Activated CD8-positive, alpha-beta memory T cell treated with anti-CD3 and anti-CD28 coated beads, Interleukin-2, amount 10 ng/mL, durations not matched to agents 7 days and 5 days (primary cell): ENCODE measurements at regions not wholly inside any gene's neighbourhood (a gene's known extent, or its start where the extent isn't known, plus 50 kb on each side); places are given as distances from the start of the nearest gene placed in this dataset.

ENCODE experiments used
- ATAC-seq: fragments of 150-1000 bp; cut with Tn5 transposase; one replicate; pipeline ENCODE4 v1.10.0; 2021; ENCODE audit warnings: moderate library complexity
- CTCF ChIA-PET: fragments of 350-600 bp; sonication (Branson Sonifier 250); formaldehyde crosslinking; loops from one replicate; lab custom pipeline; 2021; ENCODE audit warnings: antibody characterized with exemption; lab: Charles Lee
- DNase-seq: peaks from one replicate; pipeline ENCODE4 v3.0.0-alpha.2; 2020
- H3K27ac Mint-ChIP-seq: one replicate; pipeline ENCODE4 v1.8.0; 2021; ENCODE audit warnings: mild to moderate bottlenecking, mixed read lengths
- H3K27me3 Mint-ChIP-seq: one replicate; pipeline ENCODE4 v1.8.0; 2021; ENCODE audit warnings: mixed read lengths
- H3K36me3 Mint-ChIP-seq: one replicate; pipeline ENCODE4 v1.8.0; 2021; ENCODE audit warnings: mild to moderate bottlenecking, mixed read lengths
- H3K4me1 Mint-ChIP-seq: one replicate; pipeline ENCODE4 v1.8.0; 2021; ENCODE audit warnings: mixed read lengths
- H3K4me3 Mint-ChIP-seq: one replicate; pipeline ENCODE4 v1.8.0; 2021; ENCODE audit warnings: mild to moderate bottlenecking, moderate library complexity, mixed read lengths
- H3K9me3 Mint-ChIP-seq: one replicate; pipeline ENCODE4 v1.8.0; 2022; ENCODE audit warnings: low read depth, mixed read lengths

DNA sequence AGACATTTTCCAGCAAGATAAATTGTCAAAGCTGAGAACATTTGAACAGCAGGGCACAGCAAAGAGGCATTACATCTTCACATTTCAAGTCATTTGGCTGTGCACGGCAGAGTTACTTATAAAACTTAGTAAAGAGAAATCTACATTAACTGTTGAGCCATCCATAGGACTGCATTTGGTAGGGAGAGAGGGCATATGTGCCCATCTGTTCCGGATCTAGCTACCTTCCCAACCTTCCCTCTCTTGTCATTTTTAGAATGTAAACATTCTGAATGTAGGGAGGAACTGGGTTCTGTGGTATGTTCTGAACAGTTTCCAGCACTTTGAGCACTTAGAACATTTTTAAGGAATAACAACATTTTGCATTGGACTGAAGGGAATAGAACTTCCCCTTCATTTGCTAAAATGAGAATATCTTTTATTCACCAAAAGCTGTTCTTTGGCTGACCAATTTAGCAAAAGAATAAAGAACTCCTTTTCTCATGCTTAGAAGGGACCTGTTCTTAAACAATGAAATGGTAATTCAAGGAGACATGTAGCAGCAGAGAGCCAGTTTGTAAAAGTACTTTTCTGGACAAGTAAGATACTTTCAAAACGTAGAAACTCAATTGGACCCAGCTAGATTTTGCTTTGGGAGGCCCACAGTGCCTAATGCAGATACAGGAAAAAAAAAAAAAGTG lies 104.4 kb downstream of the CETN3 start:
- Mint-ChIP-seq H3K4me1 (no peaks in the 10 kb centered on the region), H3K27ac (no peak overlapping the region), H3K9me3 (no peaks in the 10 kb centered on the region), H3K36me3 (no peaks in the 10 kb centered on the region), H3K4me3 (no peak overlapping the region), H3K27me3 (no peaks in the 10 kb centered on the region)
- no peak for DNase-seq
- CTCF ChIA-PET, result no interaction called here
- no peak for ATAC-seq

GRCh38 chr5:90301248-90301647 lies 108.3 kb downstream of the CETN3 start:
- no peaks in the 10 kb centered on the region for H3K9me3 Mint-ChIP-seq
- H3K4me1 Mint-ChIP-seq, result no peaks in the 10 kb centered on the region
- no peak overlapping the region for H3K27ac Mint-ChIP-seq
- no peak for ATAC-seq
- CTCF ChIA-PET, result interaction anchor here (0.9 kb wide), 1 partner anchor 10 kb away, joined by 3 read pairs; no protein-coding TSS in a partner anchor
- no peaks in the 10 kb centered on the region for H3K36me3 Mint-ChIP-seq
- peaks cover 4% of the 10 kb centered on the region for H3K27me3 Mint-ChIP-seq
- DNase-seq, result no peak
- no peak overlapping the region for H3K4me3 Mint-ChIP-seq

GRCh38 chr5:90297045-90297764 lies 112.4 kb downstream of the CETN3 start:
- Mint-ChIP-seq H3K27ac (no peak overlapping the region), H3K9me3 (no peaks in the 10 kb centered on the region)

GRCh38 chr5:90294604-90295003 lies 115.0 kb downstream of the CETN3 start:
- Mint-ChIP-seq H3K9me3 (no peaks in the 10 kb centered on the region), H3K4me3 (no peak overlapping the region), H3K27me3 (peaks cover 4% of the 10 kb centered on the region), H3K36me3 (no peaks in the 10 kb centered on the region), H3K27ac (no peak overlapping the region), H3K4me1 (no peaks in the 10 kb centered on the region)
- ATAC-seq (no peak), DNase-seq (no peak)
- CTCF ChIA-PET, result no interaction called here

More at GRCh38 chr5:90297045-90297764, 112.4 kb downstream of the CETN3 start:
- CTCF ChIA-PET, result no interaction called here
- H3K4me1 Mint-ChIP-seq, result no peaks in the 10 kb centered on the region
- no peak overlapping the region for H3K4me3 Mint-ChIP-seq
- ATAC-seq (no peak), DNase-seq (no peak)
- no peaks in the 10 kb centered on the region for H3K36me3 Mint-ChIP-seq
- H3K27me3 Mint-ChIP-seq, result peaks cover 4% of the 10 kb centered on the region

GRCh38 chr5:90293931-90294330 lies 115.6 kb downstream of the CETN3 start:
- Mint-ChIP-seq H3K4me3 (no peak overlapping the region), H3K4me1 (no peaks in the 10 kb centered on the region), H3K27ac (no peak overlapping the region), H3K36me3 (no peaks in the 10 kb centered on the region), H3K27me3 (peaks cover 2% of the 10 kb centered on the region), H3K9me3 (no peaks in the 10 kb centered on the region)
- ATAC-seq (no peak), DNase-seq (no peak)
- CTCF ChIA-PET, result no interaction called here

GRCh38 chr5:90290648-90291047 lies 118.9 kb downstream of the CETN3 start:
- no peak overlapping the region for H3K4me3 Mint-ChIP-seq
- no peak for DNase-seq
- no peaks in the 10 kb centered on the region for H3K9me3 Mint-ChIP-seq
- ATAC-seq, result no peak
- H3K36me3 Mint-ChIP-seq, result no peaks in the 10 kb centered on the region
- CTCF ChIA-PET, result interaction anchor here (1.5 kb wide), 1 partner anchor 11 kb away, joined by 3 read pairs; no protein-coding TSS in a partner anchor
- no peaks in the 10 kb centered on the region for H3K27me3 Mint-ChIP-seq
- no peaks in the 10 kb centered on the region for H3K4me1 Mint-ChIP-seq
- no peak overlapping the region for H3K27ac Mint-ChIP-seq

GRCh38 chr5:90289837-90290236 lies 119.7 kb downstream of the CETN3 start:
- no peak for DNase-seq
- Mint-ChIP-seq H3K4me3 (no peak overlapping the region), H3K4me1 (no peaks in the 10 kb centered on the region), H3K27ac (no peak overlapping the region), H3K9me3 (no peaks in the 10 kb centered on the region), H3K27me3 (no peaks in the 10 kb centered on the region), H3K36me3 (no peaks in the 10 kb centered on the region)
- no peak for ATAC-seq
- CTCF ChIA-PET, result no interaction called here

DNA sequence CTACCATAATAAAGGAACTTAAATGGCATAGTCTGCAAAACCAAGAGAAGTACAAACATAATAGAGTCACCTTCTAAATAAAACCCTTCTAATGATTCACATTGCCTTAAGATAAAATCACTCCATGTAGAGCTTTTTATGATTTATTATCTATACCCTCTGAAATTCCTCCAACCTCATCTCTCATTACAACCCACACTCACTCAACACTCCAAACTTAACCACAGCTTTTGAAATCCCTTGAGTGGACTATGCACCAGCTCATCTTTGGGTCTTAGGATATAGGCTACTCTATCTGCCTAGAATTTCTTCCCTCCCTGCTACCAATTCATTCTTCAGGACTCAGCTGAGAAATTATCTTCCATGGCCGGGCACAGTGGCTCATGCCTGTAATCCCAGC lies 122.5 kb downstream of the CETN3 start:
- H3K9me3 Mint-ChIP-seq, result no peaks in the 10 kb centered on the region
- no peak for ATAC-seq
- no peak overlapping the region for H3K27ac Mint-ChIP-seq
- CTCF ChIA-PET, result no interaction called here
- H3K4me1 Mint-ChIP-seq, result no peaks in the 10 kb centered on the region
- no peak for DNase-seq
- no peak overlapping the region for H3K4me3 Mint-ChIP-seq
- no peaks in the 10 kb centered on the region for H3K27me3 Mint-ChIP-seq
- H3K36me3 Mint-ChIP-seq, result no peaks in the 10 kb centered on the region

DNA sequence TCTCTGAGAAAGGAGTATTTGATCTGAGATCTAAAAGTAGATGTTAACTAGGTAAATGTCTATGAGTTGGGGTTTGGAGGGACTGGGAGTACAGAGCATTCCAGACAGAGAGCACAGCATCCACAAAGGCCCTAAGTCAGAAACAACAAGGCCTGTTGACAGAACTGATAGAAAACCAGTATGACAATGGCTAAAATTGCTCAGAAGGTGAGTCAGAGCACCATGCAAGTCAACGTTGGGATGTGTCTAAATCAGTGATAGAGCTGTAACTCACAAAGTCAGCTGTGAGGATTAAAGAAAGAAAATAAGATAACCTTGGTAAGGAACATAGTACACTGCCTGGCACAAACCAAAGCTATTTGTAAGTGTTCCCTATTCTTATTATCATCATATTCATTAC lies 124.0 kb downstream of the CETN3 start:
- Mint-ChIP-seq H3K4me3 (no peak overlapping the region), H3K9me3 (no peaks in the 10 kb centered on the region), H3K27ac (no peak overlapping the region), H3K4me1 (no peaks in the 10 kb centered on the region), H3K36me3 (no peaks in the 10 kb centered on the region), H3K27me3 (no peaks in the 10 kb centered on the region)
- ATAC-seq, result no peak
- no peak for DNase-seq
- CTCF ChIA-PET, result interaction anchor here (1.7 kb wide), 1 partner anchor 20 kb away, joined by 3 read pairs; no protein-coding TSS in a partner anchor

GRCh38 chr5:90284375-90284774 lies 125.2 kb downstream of the CETN3 start:
- no peak for DNase-seq

DNA sequence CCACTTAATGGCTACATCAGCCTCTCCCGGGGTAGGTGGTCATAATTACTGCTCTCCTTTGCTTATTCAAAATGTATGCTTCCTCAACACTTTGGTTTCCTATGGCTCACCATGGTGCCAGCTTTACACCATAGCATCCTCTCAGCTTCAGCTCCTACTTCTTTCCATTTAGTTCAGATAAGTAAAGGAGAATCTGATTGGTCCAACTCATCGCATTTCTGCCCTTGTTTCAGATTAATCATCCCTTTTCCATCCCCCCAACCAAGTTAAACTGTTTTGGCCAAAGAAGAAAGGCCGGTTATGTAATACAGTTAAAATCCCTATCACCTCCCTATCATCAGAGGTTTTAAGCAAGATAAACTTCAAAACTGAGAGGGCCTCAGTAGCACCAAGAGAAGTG lies 130.5 kb downstream of the CETN3 start:
- Mint-ChIP-seq H3K27me3 (no peaks in the 10 kb centered on the region), H3K4me3 (no peak overlapping the region), H3K27ac (no peak overlapping the region), H3K9me3 (no peaks in the 10 kb centered on the region), H3K4me1 (no peaks in the 10 kb centered on the region), H3K36me3 (no peaks in the 10 kb centered on the region)
- DNase-seq (no peak), ATAC-seq (no peak)
- CTCF ChIA-PET, result no interaction called here

More at GRCh38 chr5:90284375-90284774, 125.2 kb downstream of the CETN3 start:
- Mint-ChIP-seq H3K27ac (no peak overlapping the region), H3K9me3 (no peaks in the 10 kb centered on the region), H3K36me3 (no peaks in the 10 kb centered on the region), H3K4me1 (no peaks in the 10 kb centered on the region), H3K4me3 (no peak overlapping the region), H3K27me3 (no peaks in the 10 kb centered on the region)
- no peak for ATAC-seq
- CTCF ChIA-PET, result no interaction called here

- Mint-ChIP-seq H3K4me3 (no peak overlapping the region), H3K4me1 (no peaks in the 10 kb centered on the region), H3K27me3 (peaks cover 5% of the 10 kb centered on the region), H3K27ac (no peak overlapping the region), H3K36me3 (no peaks in the 10 kb centered on the region), H3K9me3 (no peaks in the 10 kb centered on the region)
- CTCF ChIA-PET, result no interaction called here
- DNase-seq (no peak), ATAC-seq (no peak)
These were observed 135.3 kb downstream of the CETN3 start for GRCh38 chr5:90274216-90274615.

- no peaks in the 10 kb centered on the region for H3K9me3 Mint-ChIP-seq
- H3K27ac Mint-ChIP-seq, result no peak overlapping the region
- ATAC-seq (no peak), DNase-seq (no peak)
- H3K4me3 Mint-ChIP-seq, result no peak overlapping the region
- no peaks in the 10 kb centered on the region for H3K4me1 Mint-ChIP-seq
- no peaks in the 10 kb centered on the region for H3K36me3 Mint-ChIP-seq
- CTCF ChIA-PET, result no interaction called here
- peaks cover 9% of the 10 kb centered on the region for H3K27me3 Mint-ChIP-seq
These were observed 141.9 kb downstream of the CETN3 start for GRCh38 chr5:90267646-90268045.

DNA sequence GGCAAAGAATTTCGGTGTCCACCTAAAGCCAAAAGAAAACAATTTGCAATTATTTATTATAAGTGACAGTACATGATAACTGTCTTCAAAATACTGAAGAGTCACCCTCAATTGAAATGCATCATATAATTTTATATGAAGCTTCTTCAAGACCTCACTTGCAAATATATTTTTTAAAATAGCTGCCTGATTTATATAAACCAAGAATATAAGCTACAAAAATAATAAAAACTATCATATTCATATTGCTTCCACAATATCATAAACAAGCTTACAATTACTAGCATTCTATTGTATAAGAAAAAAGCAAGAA lies 144.1 kb downstream of the CETN3 start:
- no peaks in the 10 kb centered on the region for H3K9me3 Mint-ChIP-seq
- no peak for ATAC-seq

More for the DNA sequence above, 144.1 kb downstream of the CETN3 start:
- Mint-ChIP-seq H3K36me3 (no peaks in the 10 kb centered on the region), H3K4me1 (no peaks in the 10 kb centered on the region), H3K27ac (no peak overlapping the region), H3K4me3 (no peak overlapping the region), H3K27me3 (peaks cover 9% of the 10 kb centered on the region)
- no peak for DNase-seq
- CTCF ChIA-PET, result interaction anchor here (0.6 to 3.1 kb wide), 10 partner anchors 10 to 1862 kb away, joined by 3 to 31 read pairs (median 3); partner anchors contain the start of gene CETN3
